ENCODE measurements at regions not wholly inside any gene's neighbourhood (a gene's known extent, or its start where the extent isn't known, plus 50 kb on each side); places are given as distances from the start of the nearest gene placed in this dataset.

GRCh38 chr9:85129514-85129913 is 460.0 kb downstream of the NTRK2 start:
- no peak for DNase-seq (ENCODE audit: extremely low read depth, low read depth)
- H3K4me3 ChIP-seq (replicated peaks; ENCODE audit: low read depth, low read length), result no peak overlapping the region
- TF ChIP-seq CTCF (IDR thresholded peaks at IDR 0.05; ENCODE audit: low read depth, low read length, missing control alignments), result no peak

GRCh38 chr9:85118990-85119755 is 449.6 kb downstream of the NTRK2 start:
- TF ChIP-seq CTCF (IDR thresholded peaks at IDR 0.05; ENCODE audit: low read depth, low read length, missing control alignments), result no peak
- no peak overlapping the region for H3K4me3 ChIP-seq (replicated peaks; ENCODE audit: low read depth, low read length)
- DNase-seq (ENCODE audit: extremely low read depth, low read depth), result no peak

- TF ChIP-seq CTCF (IDR thresholded peaks at IDR 0.05; ENCODE audit: low read depth, low read length, missing control alignments), result no peak
- no peak for DNase-seq (ENCODE audit: extremely low read depth, low read depth)
Measured at GRCh38 chr9:85117831-85118230, 448.3 kb downstream of the NTRK2 start.

GRCh38 chr9:85115473-85115872 is 445.9 kb downstream of the NTRK2 start:
- H3K4me3 ChIP-seq (replicated peaks; ENCODE audit: low read depth, low read length), result no peak overlapping the region
- no peak for DNase-seq (ENCODE audit: extremely low read depth, low read depth)
- TF ChIP-seq CTCF (IDR thresholded peaks at IDR 0.05; ENCODE audit: low read depth, low read length, missing control alignments), result no peak

More at GRCh38 chr9:85117831-85118230, 448.3 kb downstream of the NTRK2 start:
- H3K4me3 ChIP-seq (replicated peaks; ENCODE audit: low read depth, low read length), result no peak overlapping the region

- no peak for DNase-seq (ENCODE audit: extremely low read depth, low read depth)
- TF ChIP-seq CTCF (IDR thresholded peaks at IDR 0.05; ENCODE audit: low read depth, low read length, missing control alignments), result no peak
- no peak overlapping the region for H3K4me3 ChIP-seq (replicated peaks; ENCODE audit: low read depth, low read length)
Measured at GRCh38 chr9:85114799-85115198, 445.3 kb downstream of the NTRK2 start.

- DNase-seq (ENCODE audit: extremely low read depth, low read depth), result no peak
- TF ChIP-seq CTCF (IDR thresholded peaks at IDR 0.05; ENCODE audit: low read depth, low read length, missing control alignments), result no peak
- no peak overlapping the region for H3K4me3 ChIP-seq (replicated peaks; ENCODE audit: low read depth, low read length)
Measured at GRCh38 chr9:85112933-85113418, 443.4 kb downstream of the NTRK2 start.

Data from HFF-Myc (cell line).